Astrocyte of the spinal cord (primary cell): ENCODE measurements at regions not wholly inside any gene's neighbourhood (a gene's known extent, or its start where the extent isn't known, plus 50 kb on each side); places are given as distances from the start of the nearest gene placed in this dataset.

Experiments used
- DNase-seq: peaks from one replicate; pipeline ENCODE4 v3.0.0; 2011; ENCODE audit warnings: low read depth, low spot score
- H3K4me3 ChIP-seq: 2 replicates; pipeline ENCODE4 v1.5.1; 2011; ENCODE audit warnings: low read depth, mild to moderate bottlenecking, low read length, moderate library complexity
- CTCF ChIP-seq: IDR thresholded peaks from 2 replicates; pipeline ENCODE4 v1.5.1; 2012; ENCODE audit warnings: low read depth, mild to moderate bottlenecking, low read length, inconsistent platforms
- in situ Hi-C: cut with HindIII; loops from 2 replicates; pipeline ENCODE4 v1.10.0; 2017; ENCODE audit warnings: low sequenced_read_pairs

GRCh38 chr3:64930891-64931290 lies 243.1 kb upstream of the ADAMTS9 start:
- no peak overlapping the region for H3K4me3 ChIP-seq
- TF ChIP-seq CTCF: no peak
- no peak for DNase-seq
- in situ Hi-C loops: no loop called here

- in situ Hi-C loops: no loop called here
- no peak for TF ChIP-seq CTCF
- DNase-seq: no peak
- no peak overlapping the region for H3K4me3 ChIP-seq
These were observed 240.9 kb upstream of the ADAMTS9 start for GRCh38 chr3:64928683-64929082.

GRCh38 chr3:64927689-64928088 lies 239.9 kb upstream of the ADAMTS9 start:
- no peak for DNase-seq
- no peak for TF ChIP-seq CTCF
- H3K4me3 ChIP-seq: no peak overlapping the region
- in situ Hi-C loops: no loop called here

GRCh38 chr3:64925575-64925974 lies 237.8 kb upstream of the ADAMTS9 start:
- no peak for DNase-seq
- in situ Hi-C loops: no loop called here
- no peak overlapping the region for H3K4me3 ChIP-seq
- TF ChIP-seq CTCF: no peak

GRCh38 chr3:64924961-64925360 lies 237.2 kb upstream of the ADAMTS9 start:
- H3K4me3 ChIP-seq: no peak overlapping the region
- in situ Hi-C loops: no loop called here

GRCh38 chr3:64922213-64922612 lies 234.4 kb upstream of the ADAMTS9 start:
- DNase-seq: no peak
- in situ Hi-C loops: no loop called here
- no peak for TF ChIP-seq CTCF
- H3K4me3 ChIP-seq: no peak overlapping the region

More at GRCh38 chr3:64924961-64925360, 237.2 kb upstream of the ADAMTS9 start:
- no peak for DNase-seq
- TF ChIP-seq CTCF: no peak
